Kidney tubule cell (primary cell): ENCODE measurements at regions not wholly inside any gene's neighbourhood (a gene's known extent, or its start where the extent isn't known, plus 50 kb on each side); places are given as distances from the start of the nearest gene placed in this dataset.

Source experiments
- DNase-seq: peaks from one replicate; pipeline ENCODE4 v3.0.0-alpha.2; 2018; ENCODE audit warnings: low spot score

DNA sequence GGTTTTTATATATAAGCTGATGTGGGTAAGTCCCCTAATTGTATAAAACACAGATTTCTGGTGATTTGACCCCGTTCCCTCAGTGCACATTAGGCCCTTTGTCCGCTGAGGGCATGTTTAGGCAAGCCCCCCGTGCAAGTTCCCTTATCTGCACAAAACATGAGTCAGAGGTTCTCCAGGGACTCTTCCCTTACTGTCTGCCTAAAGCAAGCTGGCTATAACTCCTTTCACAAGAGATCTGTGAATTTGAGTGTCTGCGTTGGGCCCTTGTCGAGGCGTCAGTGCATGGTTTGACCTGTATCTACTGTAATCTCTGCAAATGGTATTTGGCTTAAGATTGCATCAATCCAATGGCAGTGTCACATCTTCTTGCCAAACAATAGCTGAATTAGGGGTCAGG, 712.8 kb downstream of the CDH8 start:
- DNase-seq = no peak

DNA sequence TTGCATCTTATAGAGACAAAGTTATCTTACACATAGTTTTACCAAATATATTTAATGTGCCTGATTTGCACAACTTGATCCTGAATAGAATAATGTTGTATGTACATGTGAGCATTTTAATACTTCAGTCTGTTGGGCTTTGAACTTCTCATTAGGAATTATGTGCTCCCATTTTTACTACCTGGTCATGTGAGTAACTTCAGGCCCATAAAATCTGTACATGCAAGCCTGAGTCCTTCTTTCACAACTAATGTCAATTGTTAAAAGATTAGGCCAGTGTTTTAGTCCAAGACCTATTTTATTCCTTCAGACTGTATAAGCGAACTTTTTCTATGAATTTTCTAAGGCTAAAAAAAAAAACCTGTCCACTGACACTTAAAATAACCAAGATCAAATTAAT, 715.4 kb downstream of the CDH8 start:
- DNase-seq = no peak

DNA sequence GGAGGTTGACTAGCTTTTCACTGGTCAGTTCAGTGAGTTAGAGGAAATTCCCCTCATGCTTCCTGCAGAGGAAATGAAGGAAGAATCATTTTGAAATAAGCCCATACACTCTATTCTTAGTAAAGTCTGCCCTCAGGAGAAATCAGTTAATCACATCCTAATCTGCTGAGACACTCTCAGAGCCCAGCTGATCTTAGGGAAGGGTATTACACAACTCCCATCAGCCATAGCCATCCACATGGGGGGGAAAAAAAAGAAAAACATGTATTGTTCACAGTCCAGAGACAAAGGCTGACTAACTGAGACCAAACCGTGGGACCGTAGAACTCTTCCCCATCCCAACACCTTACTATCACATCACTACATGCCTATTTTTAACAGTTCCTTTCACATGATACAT, 722.3 kb downstream of the CDH8 start:
- no peak for DNase-seq

DNA sequence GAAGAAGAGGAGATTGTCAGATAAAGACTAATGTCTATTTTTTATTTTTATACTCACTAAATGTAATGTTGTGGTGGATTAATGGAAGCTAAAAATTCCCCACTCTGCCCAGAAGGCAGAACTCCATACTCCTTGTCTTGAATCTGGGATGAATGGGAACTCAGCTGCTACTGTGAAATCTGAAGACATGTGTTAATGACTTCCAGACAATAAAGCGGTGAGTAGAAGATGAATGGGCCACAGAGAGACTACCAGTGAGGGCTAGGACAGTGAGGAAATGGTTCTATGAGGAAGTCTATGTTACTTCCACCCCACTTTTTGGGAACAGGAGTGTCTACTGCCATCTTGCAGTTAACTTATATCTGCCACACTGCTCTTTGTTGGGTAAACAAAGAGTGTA, 726.9 kb downstream of the CDH8 start:
- DNase-seq = no peak

DNA sequence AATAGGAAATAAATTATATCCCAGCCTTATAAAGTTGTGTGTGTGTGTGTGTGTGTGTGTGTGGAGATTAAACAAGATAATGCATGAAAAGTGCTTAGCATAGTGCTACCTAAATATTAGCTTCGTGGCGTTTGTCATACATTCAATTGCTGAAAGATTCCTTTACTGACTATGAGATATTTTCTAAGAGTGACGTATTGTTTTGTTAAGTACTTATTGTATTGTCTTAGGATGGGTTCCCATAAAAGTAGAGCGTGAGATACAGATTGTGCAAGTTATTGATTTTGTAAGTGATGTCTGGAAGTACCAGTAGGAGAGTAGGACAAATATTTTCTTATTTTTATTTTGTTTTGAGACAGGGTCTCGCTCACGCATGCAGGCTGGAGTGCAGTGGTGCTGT, 730.0 kb downstream of the CDH8 start:
- no peak for DNase-seq

DNA sequence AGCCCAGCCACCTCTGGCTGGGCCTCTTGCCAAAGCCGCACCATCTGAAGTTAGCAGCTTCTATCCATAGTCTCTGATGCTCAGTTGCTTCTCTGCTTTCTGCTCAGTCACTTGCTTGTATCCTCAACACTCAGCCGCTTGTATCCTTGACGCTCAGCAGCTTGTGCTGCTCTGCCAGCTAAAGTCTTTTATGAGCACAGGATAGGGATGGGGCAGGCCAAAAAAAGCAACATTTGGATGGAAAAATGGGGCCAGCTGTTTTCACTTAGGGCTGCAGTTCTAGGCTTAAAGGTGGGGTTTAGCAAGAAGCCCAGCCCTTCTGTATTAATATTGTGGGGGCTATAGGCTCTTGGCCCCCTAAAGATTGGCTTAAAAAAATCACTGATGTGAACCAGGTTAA, 739.4 kb downstream of the CDH8 start:
- DNase-seq = no peak

DNA sequence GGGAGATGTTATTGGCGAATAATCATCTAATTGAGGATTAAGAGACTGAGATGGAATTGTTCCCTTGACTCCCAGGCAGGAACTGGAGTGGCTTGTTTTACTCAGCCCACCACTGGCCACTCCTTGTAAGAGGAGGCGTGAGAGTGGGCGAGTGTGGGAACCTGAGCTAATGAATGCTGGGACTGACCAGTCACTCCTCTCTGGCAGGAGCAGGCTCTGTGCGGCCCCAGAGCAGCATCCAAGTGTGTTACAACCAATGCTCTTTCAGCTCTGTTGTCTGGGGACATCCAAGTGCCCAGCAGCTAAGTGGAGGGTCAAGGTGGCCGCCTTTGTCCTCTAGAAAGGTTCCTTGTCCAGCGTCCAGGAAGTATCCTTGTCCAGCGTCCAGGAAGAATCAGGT, 739.9 kb downstream of the CDH8 start:
- no peak for DNase-seq

DNA sequence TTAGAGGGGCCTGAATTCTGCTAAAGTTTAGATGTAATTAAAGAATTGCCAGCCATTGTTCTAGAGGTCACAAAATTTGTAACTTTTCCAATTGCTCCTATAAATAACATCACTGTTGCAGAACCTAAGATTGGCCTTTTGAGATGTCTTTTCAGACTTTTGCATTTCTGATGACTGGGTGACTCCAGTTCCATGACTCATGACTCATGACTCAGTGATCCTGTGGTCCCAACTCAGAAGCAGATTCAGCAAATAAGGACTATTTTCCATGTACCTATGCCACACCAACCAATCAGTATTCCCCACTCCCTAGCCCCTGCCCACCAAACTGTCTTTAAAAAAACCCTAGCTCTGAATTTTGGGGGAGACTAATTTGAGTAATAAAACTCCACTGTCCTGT, 740.9 kb downstream of the CDH8 start:
- DNase-seq = peak; percentile 30

DNA sequence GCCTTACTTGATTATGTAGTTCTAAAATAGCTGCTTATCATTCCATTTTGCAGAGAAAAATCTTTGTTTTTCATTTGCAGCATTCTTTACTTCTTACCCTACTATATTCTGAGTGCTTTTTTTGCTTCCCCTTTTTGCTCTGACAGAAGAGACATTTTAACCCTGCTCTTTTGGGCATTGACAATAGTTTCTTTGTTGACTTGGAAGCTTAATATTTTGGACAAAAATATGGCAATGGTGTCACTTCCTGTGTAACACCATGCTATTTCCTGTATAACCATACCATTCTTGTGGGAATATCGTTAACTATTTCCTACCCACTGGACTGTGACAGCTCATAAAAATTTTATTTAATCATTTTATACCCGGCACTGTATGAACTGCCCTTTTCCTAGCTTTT, 747.1 kb downstream of the CDH8 start:
- DNase-seq = no peak

DNA sequence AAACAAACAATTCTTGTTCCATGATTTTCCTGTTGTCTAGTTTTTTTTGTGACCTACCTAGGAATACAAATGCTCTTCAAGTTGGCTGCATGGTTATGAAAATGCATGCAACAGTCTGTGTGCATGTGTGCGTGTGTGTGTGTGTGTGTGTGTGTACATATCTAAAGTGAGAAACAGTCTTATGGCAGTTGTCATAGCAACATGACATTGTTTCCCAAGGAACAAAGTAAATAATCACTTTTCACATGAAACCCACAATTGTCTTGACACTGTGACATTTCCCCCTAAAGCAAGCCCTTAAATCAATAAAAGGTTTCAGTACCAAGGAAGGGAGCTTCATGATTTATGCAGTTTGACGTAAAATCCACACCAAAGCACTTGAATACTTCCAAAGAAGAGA, 758.4 kb downstream of the CDH8 start:
- DNase-seq = no peak

DNA sequence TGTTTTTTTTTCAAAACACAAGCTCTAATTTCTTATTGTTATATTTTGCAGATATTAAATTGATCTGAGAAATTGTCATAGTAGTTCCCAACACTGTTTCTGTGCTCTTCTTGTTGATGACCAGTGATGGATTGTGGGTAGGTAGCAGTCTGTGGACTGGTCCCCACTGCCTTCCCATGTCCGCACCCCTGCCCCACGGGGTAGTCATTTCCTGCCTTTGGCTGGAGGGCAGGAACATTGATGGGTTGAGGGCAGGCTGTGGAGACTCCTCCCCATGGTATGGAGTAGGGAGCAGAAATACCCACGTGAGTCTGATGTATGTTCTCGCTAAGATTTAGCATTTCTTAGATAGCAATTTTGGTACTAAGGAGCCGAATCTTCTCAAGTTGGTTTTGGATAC, 762.0 kb downstream of the CDH8 start:
- no peak for DNase-seq

DNA sequence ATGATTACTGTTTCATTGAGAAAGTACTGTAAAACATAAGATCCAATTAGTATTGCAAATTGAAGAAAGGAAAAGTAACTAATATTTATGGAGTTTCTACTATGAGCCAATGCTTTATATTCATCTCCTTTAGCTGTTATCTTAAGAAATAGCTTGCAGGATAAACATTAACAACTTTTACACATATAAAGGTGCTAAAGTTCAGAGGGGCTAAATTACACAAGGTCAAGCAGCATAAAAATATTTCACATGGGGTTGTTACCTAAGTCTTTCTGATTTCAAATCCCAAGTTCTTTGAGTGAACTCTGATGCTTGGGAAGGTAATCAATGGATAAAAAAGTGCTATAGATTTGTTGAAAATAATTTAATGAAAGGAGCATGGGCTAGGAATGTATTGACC, 765.5 kb downstream of the CDH8 start:
- DNase-seq = no peak

DNA sequence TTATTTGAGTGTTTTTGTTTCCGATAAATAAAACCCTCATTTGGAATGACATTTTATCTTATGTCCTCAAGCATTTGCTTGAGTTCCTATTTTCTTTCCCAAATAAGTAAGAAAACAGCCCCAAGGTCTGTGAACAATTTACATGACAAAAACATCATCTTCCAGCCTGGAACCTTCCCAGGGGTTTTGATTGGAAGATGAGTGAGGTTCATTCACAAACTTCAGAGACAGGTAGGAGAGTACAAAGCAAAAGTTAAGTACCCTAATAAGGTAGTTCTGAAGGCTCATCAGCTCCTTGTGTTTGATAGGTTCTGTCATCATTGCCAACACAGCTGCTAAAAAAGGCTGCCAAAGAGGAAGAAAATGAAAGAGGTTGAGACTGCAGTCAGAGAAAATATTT, 772.8 kb downstream of the CDH8 start:
- no peak for DNase-seq

DNA sequence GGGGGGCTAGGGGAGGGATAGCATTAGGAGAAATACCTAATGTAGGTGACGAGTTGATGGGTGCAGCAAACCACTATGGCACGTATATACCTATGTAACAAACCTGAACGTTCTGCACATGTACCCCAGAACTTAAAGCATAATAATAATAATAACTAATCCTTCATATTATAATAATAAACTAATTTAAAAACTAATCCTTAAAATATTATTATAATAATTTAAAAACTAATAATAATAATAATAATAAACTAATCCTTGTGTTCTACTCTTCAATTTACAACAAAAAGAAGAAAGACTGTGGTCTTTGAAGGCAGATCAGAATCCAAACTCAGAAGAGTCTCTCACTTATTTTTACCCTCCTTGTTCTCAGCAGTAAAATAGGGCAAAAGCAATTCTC, 774.9 kb downstream of the CDH8 start:
- no peak for DNase-seq

DNA sequence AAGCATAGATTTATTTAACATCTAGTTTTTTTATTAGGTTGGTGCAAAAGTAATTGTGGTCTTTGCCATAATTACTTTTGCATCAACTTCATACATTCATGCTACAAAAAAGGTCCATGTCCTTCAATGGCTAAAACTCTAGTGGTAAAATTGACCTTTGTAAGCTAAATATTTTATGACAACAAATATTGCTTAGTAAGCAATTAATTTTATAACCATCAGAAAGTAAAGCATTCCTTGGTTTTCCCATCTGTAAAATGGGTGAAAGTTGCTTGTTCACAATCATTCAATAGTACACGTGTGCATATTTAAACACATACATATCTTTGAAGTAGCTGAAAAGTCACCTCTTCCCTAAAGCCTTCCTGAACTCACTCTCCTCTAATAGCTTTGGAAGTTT, 789.6 kb downstream of the CDH8 start:
- no peak for DNase-seq

DNA sequence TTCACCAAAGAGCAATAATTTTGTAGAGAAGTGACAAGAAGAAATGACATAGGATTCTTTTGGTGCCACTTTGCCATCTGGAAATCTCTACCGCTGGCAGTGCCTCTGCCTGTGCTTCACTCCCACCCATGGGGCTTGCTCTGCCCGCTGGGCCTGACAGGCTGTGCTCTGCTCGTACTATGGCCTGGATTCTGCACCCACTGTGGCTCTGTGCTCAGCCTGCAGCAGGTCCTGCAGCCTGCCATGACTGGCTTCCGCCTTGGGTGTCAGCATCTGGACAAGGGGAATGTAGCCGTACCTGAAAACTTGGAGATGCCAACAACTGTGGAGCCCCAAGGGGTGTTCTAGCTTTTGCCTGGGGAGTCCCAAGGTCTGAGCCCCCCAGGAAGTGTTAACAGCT, 792.3 kb downstream of the CDH8 start:
- DNase-seq = no peak

DNA sequence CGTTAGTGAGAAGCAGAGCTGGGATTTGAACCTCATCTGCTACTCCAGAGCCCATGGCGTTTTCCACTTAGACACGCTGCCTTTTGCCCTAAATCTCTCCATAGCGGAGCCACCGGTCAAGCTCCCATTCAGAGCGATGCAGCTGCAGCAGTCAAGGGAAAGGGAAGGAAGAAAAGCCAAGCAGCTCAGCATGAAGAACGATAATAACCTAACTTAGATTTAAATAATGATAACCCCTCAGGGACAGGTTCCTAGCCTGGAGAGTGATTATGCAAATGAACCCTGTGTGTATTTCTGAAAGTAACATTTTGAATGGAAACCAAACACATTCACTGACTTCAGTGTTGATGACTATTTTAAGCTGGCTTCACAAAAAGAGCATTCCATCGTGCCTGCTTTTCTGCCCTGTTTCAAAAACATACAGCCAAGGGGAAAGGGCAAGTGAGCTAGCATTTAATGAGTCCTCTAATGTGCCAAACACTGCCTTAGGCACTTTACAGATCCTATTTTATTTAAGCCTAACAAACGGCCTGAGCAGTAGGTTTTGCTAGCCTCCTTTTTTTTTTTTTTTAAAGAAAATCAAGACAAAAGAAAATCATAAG, 798.3 kb downstream of the CDH8 start:
- DNase-seq = no peak

DNA sequence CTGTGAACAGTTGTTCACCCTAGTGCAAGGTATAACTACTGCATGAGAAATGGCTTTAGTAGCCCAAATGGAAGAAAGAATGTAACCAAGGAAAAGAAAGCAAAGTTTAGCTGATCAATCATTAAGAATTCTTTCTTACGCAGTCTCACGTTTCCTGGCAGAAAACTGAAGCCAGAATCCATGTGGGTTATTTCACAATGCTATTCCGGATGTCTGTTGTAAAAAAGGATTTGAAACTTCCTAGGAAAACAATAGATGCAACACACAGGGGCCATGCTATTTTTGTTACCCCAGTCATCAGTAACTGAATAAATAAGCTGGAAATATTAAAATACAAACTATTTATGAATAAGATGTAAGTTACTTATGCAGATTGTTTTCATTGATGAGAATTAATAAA, 802.5 kb downstream of the CDH8 start:
- no peak for DNase-seq

DNA sequence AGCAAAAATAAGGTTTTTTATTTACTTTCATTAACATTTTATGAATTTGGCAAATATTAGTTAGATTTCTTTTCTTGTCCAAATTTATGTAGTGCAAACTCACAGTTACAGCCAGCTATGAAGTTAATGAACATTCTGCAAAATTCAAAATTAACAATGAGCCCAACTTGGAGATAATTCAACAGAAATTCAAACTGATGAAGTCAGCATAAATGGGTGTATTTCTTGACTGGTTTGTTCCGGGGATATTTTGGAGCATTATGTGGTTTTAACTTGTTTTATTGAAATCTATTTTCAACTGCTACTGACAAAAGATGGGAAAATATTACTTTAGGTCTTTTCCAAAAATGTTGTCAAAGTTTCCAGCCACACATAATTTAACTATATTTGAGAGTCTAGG, 807.9 kb downstream of the CDH8 start:
- DNase-seq = no peak

DNA sequence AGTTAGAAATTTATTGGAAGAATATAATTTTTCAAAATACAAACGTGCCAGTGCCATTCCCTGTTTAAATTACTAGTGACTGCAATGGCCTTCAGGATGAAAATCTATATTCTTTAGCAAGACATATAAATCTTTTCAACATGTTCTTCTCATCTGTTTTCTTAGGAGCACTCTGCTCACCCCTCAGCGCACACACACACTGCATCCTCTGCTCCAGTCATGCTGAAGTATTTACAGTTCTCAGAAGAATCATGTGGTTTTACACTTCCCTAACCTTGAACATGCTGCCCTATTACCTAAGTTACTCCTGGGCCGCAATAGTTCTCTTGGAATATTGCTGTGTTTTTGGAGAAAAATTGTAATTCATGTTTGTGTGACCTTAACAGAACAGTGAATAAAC, 820.6 kb downstream of the CDH8 start:
- DNase-seq = no peak

DNA sequence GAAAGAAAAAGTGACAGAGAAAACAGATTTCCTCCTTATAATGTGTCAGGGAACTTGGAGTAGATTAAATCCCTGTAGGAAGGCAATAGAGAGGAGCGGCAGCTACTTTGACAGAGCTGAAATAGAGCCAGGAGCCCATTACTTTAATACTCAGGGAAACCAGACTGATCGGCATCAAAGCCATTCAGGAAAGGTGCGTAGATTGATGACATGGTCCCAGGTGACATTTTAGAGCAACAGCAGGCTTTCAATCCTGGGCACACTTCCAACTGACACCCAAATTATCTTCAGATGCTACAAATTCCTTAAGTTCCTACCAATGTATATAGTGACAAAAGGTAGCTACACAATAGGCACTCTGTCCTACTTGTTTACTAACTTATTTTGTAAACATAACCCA, 821.5 kb downstream of the CDH8 start:
- DNase-seq = no peak

DNA sequence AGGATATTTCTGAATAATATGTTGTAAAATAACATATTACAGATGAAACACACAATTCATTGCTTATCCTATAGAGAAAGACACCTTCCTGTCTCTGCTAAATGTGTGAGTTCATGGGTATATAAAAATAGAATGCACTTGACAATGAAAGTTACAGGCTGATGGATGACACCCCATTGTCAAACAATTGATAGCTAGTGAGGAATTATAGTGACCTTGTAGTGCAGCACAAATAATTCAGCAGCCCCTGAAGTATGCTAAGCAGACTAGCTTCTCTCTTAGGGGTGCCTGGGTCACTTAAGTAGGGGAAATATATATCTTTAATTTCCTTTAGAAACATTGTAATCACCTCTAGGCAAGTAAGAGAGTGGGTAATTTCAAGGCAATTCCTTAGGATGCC, 826.2 kb downstream of the CDH8 start:
- no peak for DNase-seq

DNA sequence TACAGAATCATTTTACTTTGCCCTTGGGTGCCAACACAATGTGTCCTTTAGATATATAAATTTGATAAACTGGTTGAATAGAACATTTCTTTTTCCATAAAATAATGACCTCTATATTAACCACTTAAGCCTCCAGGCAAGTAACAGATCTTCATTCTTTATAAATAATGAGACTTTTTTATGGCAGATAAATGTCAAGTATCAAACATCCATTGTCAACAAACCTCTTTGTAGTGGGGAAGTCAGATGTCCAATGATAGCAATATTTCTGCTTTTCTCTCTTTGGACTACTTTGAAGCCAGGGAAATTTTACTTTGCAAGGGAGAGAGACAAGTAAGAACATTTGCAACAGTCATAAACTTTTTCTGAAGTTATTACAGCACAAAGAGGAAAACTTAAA, 841.2 kb downstream of the CDH8 start:
- DNase-seq = no peak

DNA sequence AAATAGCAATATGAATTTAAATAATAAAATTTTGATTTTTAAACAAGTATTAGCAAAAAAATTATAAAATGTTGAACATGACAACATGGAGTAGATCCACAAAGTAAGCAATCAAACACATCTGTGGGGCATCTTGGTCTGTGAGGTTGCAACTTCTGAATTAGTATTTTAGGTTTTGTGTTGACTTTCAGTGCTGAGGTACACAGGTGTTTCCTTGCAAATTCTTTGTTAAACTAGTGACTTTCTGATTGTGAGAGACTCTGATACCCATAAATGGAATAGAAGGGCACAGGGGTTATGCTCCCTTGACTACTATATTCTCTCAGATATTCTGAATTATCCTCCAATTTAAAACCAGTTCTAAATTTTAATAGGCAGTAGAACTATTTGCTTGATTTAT, 841.7 kb downstream of the CDH8 start:
- DNase-seq = no peak

DNA sequence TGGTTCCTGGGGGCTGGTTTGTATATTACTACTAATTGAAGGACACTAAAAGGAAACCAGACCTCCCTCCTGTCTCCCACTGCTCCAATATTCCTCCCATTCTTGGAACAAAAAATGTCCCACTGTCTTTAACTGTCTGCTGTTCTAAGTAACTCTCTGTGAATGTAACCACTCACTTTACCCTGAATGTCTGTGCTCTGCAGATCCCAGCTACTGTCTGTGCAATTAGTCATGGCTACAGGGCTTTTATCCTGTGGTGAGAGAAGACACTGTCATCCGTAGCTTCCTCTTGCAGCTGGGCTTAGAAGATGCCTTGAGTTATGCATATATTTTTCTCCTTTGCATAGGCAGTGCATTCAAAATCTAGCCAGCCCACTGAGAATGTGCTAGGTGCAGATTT, 853.8 kb downstream of the CDH8 start:
- no peak for DNase-seq
